Erythroblast (primary cell): ENCODE measurements at regions not wholly inside any gene's neighbourhood (a gene's known extent, or its start where the extent isn't known, plus 50 kb on each side); places are given as distances from the start of the nearest gene placed in this dataset.

Experiments used
- GATA1 ChIP-seq: IDR thresholded peaks from 2 replicates; pipeline ENCODE4 v1.6.1; 2011; ENCODE audit warnings: low read depth, mild to moderate bottlenecking, control low read depth, low read length, moderate library complexity
- POLR2A ChIP-seq: IDR thresholded peaks from 2 replicates; pipeline ENCODE4 v1.6.1; 2011; ENCODE audit warnings: mild to moderate bottlenecking, low read length

DNA sequence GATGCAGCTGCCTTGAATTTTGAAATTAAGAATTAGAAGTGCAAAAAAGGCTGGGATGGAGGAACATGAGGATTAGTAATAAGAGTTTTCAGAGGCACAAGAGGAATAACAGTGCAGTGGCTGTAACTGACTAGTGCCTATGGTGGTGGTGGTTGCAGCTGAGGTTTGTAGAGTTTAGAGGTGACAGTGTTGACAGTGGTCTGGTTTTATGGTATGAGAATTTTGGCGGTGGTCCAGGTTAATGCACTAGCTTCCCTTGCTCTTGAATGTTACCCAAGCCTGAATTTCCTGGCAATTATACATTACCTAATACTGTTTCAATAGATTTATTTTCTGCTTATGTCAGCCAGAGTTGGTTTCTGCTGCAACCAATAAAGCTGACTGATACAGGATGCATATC lies 112.8 kb upstream of the C11orf87 start:
- TF ChIP-seq POLR2A (no peak), GATA1 (no peak)
